ENCODE measurements at regions not wholly inside any gene's neighbourhood (a gene's known extent, or its start where the extent isn't known, plus 50 kb on each side); places are given as distances from the start of the nearest gene placed in this dataset.

GRCh38 chr2:16291731-16292550 is 351.6 kb downstream of the MYCN start:
- TF ChIP-seq CTCF (IDR thresholded peaks at IDR 0.05; ENCODE audit: poor library complexity, severe bottlenecking) = no peak
- no peak for ATAC-seq (ENCODE audit: low read depth)
- H3K4me3 ChIP-seq (ENCODE audit: severe bottlenecking) = no peak overlapping the region
- DNase-seq (ENCODE audit: low spot score) = no peak
- no peaks in the 10 kb centered on the region for H3K27me3 ChIP-seq (ENCODE audit: insufficient read depth, poor library complexity, severe bottlenecking)
- H3K4me1 ChIP-seq (ENCODE audit: insufficient read depth, poor library complexity, severe bottlenecking) = no peaks in the 10 kb centered on the region
- no peaks in the 10 kb centered on the region for H3K36me3 ChIP-seq (ENCODE audit: low read depth)
- H3K27ac ChIP-seq (ENCODE audit: poor library complexity, severe bottlenecking) = no peak overlapping the region
- no peaks in the 10 kb centered on the region for H3K9me3 ChIP-seq (ENCODE audit: severe bottlenecking)

- ATAC-seq (ENCODE audit: low read depth) (no peak), DNase-seq (ENCODE audit: low spot score) (no peak)
- H3K4me3 ChIP-seq (ENCODE audit: severe bottlenecking) = no peak overlapping the region
- H3K27me3 ChIP-seq (ENCODE audit: insufficient read depth, poor library complexity, severe bottlenecking) = no peaks in the 10 kb centered on the region
- H3K9me3 ChIP-seq (ENCODE audit: severe bottlenecking) = no peaks in the 10 kb centered on the region
- no peak overlapping the region for H3K27ac ChIP-seq (ENCODE audit: poor library complexity, severe bottlenecking)
- no peaks in the 10 kb centered on the region for H3K4me1 ChIP-seq (ENCODE audit: insufficient read depth, poor library complexity, severe bottlenecking)
- H3K36me3 ChIP-seq (ENCODE audit: low read depth) = no peaks in the 10 kb centered on the region
- no peak for TF ChIP-seq CTCF (IDR thresholded peaks at IDR 0.05; ENCODE audit: poor library complexity, severe bottlenecking)
Observed at GRCh38 chr2:16291226-16291625, 350.9 kb downstream of the MYCN start.

DNA sequence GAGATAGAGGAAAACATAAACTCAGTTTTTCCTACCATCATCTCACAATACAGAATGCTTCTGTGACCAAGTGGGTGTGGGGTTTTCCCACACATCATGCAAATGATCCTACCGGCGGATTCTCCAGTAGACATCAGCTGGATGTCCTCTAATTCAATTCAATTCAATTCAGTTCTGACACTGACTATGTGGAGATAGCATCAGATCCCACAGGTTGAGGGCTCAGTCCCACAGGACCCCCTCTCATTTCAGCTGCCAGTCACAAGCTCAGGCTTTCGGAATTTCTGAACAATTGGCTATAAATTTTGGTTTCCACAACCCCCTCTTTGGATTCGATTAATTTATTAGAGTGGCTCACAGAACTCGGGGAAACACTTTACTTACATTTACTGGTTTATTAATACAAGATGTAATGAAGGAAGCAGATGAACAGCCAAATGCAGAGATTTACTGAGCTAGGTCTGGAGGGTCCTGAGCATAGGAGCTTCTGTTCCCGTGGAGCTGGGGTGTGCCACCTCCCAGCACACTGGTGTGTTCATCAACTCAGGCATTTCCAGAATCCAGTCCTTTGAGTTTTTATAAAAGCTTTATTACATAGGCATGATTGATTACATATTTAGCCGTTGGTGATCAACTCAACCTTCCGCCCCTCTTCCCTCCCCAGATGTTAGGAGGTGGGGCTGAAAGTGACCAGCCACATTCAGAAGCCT is 350.1 kb downstream of the MYCN start:
- DNase-seq (ENCODE audit: low spot score) = no peak
- no peak overlapping the region for H3K27ac ChIP-seq (ENCODE audit: poor library complexity, severe bottlenecking)
- no peaks in the 10 kb centered on the region for H3K27me3 ChIP-seq (ENCODE audit: insufficient read depth, poor library complexity, severe bottlenecking)
- H3K36me3 ChIP-seq (ENCODE audit: low read depth) = no peaks in the 10 kb centered on the region
- no peaks in the 10 kb centered on the region for H3K9me3 ChIP-seq (ENCODE audit: severe bottlenecking)
- no peak for TF ChIP-seq CTCF (IDR thresholded peaks at IDR 0.05; ENCODE audit: poor library complexity, severe bottlenecking)
- no peak overlapping the region for H3K4me3 ChIP-seq (ENCODE audit: severe bottlenecking)
- no peak for ATAC-seq (ENCODE audit: low read depth)
- no peaks in the 10 kb centered on the region for H3K4me1 ChIP-seq (ENCODE audit: insufficient read depth, poor library complexity, severe bottlenecking)

DNA sequence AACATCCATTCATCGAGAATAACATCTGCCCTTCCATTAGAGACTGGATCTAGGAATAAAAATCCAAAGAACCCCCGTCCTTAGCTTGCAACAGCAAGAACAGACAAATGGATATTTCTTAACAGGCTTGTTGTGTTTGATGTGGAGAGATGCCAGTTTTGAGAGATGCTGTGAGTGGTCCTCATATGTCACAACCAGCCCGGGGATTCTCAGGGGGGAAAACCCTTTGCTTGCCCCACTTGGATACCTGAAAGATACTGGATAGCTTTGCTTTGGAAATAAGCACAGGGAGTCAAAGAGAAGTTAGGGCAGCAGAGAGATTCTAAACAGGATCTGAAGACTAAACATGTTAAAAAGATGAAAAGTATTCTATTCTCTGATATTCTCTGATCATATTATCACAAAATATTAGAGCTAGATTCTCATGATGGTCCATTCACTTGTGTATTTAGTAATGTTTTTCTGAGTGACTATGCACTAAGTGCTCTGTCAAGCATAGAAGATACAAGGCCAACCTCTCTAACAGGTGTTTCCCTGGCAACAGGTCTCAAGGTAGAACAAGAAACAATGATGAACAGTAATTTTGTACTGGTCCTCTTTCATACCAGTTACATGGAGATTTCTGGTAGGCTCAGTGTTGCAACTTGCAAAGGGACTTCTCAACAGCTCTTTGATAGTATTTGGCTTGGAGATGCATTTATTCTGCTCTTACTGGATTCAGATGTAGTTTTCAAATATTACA is 348.2 kb downstream of the MYCN start:
- ATAC-seq (ENCODE audit: low read depth) (no peak), DNase-seq (ENCODE audit: low spot score) (no peak)
- no peak overlapping the region for H3K27ac ChIP-seq (ENCODE audit: poor library complexity, severe bottlenecking)
- H3K4me3 ChIP-seq (ENCODE audit: severe bottlenecking) = no peak overlapping the region
- TF ChIP-seq CTCF (IDR thresholded peaks at IDR 0.05; ENCODE audit: poor library complexity, severe bottlenecking) = no peak
- no peaks in the 10 kb centered on the region for H3K4me1 ChIP-seq (ENCODE audit: insufficient read depth, poor library complexity, severe bottlenecking)
- no peaks in the 10 kb centered on the region for H3K27me3 ChIP-seq (ENCODE audit: insufficient read depth, poor library complexity, severe bottlenecking)
- no peaks in the 10 kb centered on the region for H3K36me3 ChIP-seq (ENCODE audit: low read depth)
- no peaks in the 10 kb centered on the region for H3K9me3 ChIP-seq (ENCODE audit: severe bottlenecking)

Measured in RWPE2 (cell line).